NB4 (cell line): ENCODE measurements at regions not wholly inside any gene's neighbourhood (a gene's known extent, or its start where the extent isn't known, plus 50 kb on each side); places are given as distances from the start of the nearest gene placed in this dataset.

Experiments
- CTCF ChIP-seq: IDR thresholded peaks from one replicate; pipeline ENCODE4 v1.5.1; 2012; ENCODE audit warnings: low read depth, low read length
- MAX ChIP-seq: IDR thresholded peaks from 2 replicates; pipeline ENCODE4 v1.6.1; 2011; ENCODE audit warnings: low read depth, low read length
- MYC ChIP-seq: IDR thresholded peaks from 2 replicates; pipeline ENCODE4 v1.6.1; 2011; ENCODE audit warnings: low read depth, low read length
- POLR2A ChIP-seq: IDR thresholded peaks from 2 replicates; pipeline ENCODE4 v1.6.1; 2011; ENCODE audit warnings: mild to moderate bottlenecking; ENCODE audit not compliant: insufficient read length; ENCODE audit errors: extremely low read depth

- TF ChIP-seq CTCF (no peak), POLR2A (no peak), MYC (no peak), MAX (no peak)
Observed at GRCh38 chr9:78856781-78857180, 559.9 kb downstream of the PSAT1 start.
